ENCODE measurements at regions not wholly inside any gene's neighbourhood (a gene's known extent, or its start where the extent isn't known, plus 50 kb on each side); places are given as distances from the start of the nearest gene placed in this dataset.

DNA sequence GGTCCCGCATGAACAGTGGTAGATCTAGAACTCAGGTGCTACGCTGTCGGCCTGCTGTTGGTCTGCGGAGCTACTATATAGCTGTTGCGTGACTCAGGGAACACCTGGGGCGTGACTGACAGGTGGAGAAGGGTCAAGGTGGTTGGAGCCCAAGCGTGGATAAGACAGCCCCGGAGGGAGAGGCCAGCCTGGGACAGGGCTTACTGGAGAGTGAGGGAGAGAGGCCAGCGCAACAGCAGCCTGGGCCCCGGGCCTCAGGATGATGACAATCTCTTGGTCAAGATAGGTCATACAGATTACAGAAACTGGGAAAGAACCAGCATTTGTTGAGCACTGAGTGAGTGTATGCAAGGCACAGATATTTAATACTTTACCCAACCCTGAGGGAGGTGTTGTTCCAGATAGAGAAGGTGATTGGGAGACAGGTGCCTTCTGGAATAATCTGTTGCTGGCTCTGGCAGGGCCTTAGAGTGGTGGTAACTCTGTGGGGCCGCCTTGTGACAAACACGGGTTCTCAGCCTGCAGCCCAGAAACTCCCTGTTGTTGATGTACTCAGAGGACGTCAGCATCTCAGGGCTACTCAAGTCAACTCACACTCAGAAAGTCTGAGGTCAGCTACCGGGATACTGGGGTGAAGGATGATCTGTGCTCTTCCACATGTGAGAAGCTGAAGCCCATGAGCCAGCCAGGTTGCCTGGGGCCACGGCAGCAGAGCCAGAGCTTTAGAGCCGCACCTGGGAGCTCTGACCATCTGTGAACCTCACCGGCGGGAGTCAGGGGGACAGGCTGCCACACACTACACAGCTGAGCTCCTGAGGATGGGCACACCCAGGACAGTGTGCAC lies 265.4 kb upstream of the HES1 start:
- no peak for DNase-seq (ENCODE audit: low read depth in 4 of 4, low spot score in 2 of 4)

DNA sequence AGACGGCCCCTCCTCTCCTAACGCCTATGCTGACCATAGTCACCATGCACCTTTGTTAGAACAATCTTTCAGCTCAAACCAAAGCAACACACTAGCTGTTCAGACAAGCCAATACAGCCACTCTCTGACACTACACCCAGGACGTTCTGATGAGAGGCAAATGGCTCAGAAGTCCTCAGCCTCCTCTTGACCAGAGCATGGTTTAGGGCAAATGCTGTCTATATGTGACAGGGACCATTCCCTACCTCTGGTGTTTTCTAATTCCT lies 264.8 kb upstream of the HES1 start:
- no peak for DNase-seq (ENCODE audit: low read depth in 4 of 4, low spot score in 2 of 4)

DNA sequence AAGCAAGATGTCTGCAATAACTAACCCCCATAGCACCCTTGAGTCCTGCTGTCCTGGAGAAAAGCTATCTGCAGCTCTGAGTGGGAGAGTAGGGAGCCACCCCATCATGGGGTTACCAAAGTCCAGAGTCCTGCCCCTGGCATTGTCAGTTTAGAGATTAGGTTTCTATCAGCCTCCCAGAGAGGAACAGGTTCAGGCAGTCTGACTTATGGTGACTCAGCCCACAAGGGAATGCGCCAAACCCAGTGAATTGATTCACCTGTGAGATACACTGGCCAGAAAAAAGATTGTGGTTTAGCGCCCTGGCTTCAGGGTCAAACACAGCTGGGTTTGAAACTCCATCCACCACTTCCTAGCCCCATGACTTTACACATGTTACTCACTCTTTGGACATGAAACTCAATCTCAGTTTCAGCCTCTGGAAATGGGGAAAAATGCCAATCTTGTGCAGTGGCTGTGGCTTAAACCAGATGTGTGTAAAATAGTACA lies 263.6 kb upstream of the HES1 start:
- no peak for DNase-seq (ENCODE audit: low read depth in 4 of 4, low spot score in 2 of 4)

DNA sequence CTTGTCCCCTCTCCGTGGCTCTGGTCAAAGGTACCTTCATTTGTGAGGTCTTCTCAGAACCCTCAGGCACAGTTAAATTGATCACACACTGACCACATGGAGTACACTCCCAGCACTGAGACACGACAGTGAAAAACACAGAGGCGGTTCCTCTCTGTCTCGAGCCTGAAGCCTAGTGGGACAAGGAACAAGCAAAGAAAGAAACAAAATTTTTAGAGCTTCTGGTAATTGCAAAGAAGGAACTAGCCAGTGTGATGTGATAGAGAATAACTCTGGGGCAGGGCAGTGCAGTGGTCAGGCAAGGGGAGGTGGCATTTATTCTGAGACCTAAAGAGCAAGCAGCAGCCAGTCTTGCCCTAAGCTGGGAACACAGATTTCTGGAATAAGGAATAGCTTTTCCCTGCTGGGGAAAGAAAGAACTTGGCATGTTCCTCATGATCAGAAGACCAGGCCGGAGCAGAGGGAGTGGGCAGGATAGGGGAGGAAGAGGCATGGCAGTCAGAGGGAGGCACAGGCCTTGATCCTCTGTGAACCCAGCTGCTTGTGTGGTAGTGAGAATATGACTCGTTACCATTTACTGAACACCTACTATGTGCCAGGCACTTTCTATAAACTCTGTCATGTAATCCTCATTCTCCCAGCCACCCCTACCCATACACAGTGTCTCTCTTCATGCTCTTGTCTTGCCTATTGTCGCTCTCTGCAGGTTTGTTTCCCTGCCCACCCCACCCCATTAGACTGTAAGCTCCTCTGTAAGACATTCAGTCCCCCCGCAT lies 262.3 kb upstream of the HES1 start:
- no peak for DNase-seq (ENCODE audit: low read depth in 4 of 4, low spot score in 2 of 4)

DNA sequence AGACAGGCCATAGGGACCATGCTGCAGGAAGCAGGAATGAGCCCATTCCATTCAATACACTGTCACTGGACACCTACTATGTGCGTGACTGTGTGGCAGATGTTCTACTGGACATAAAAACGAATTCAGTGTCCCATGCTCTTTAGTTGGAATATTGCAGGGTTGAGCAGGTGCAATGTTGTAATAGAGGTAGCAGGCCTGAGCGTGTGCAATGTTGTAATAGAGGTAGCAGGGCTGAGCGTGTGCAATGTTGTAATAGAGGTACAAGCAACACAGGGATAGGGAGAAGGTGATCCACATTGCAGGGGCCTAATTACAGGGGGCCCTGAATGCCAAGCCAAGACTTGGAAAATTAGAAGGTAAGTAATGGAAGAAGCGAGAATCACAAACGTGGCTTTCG lies 261.4 kb upstream of the HES1 start:
- no peak for DNase-seq (ENCODE audit: low read depth in 4 of 4, low spot score in 2 of 4)

DNA sequence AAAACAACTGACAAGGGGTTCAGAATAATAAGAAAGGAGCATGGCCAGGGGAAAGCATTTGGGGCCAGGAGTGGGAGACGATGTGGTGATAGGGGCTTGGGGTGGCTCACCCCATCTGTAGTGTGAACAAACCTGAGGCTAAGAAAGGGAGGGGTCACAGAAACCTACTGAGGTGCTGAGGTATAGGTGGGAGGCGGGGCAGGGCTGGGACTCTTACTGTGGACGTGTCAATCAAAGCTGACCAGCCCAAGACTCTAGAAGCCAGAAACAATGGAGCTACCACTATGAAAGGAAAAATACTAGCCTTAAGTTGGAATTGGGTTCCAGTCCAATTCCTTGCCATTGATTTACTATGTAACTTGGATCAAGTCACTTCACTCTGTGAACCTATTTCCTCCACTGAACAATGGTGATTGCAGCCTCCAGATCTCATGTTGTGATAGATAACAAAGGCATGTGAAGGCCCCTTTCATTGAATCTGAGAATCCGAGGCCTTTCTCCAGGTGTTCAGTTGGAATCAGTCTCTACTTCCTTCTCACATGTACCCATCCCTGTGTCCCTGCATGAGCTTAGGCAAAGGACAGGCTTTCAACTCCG lies 260.9 kb upstream of the HES1 start:
- DNase-seq (ENCODE audit: low read depth in 4 of 4, low spot score in 2 of 4): no peak

DNA sequence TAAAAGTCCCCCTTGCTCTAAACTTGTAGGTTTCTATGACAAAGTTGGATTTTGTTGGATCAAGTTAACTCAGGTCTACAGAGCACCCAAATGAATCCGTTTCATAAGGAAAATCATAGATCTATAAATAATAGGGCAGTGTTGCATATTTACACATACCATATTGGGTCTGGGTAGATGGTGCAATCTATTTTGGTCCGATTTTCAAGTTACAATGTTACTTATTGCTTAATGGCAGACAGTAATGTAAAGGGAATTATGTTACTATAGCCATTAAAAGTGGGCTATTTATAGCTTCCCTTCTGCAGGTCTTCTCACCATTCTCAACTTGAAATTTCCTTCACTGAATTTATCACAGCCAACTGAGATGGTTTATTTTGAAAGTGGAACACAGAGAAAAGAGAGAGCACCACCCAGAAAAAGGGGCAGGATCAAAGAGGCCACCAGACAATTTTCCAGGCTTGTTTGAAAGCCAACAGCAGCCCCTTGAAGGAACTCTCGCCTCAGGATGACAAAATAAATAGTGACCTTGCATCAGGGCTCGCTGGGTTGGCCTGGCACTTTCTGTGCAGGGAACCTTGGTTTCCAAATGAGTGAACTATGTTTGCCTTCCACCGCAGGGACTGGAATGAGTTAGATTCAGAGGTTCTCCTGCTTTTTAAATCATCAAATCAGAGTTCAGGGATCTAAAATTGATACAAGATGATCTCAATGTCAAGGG lies 260.2 kb upstream of the HES1 start:
- DNase-seq (ENCODE audit: low read depth in 4 of 4, low spot score in 2 of 4): no peak

DNA sequence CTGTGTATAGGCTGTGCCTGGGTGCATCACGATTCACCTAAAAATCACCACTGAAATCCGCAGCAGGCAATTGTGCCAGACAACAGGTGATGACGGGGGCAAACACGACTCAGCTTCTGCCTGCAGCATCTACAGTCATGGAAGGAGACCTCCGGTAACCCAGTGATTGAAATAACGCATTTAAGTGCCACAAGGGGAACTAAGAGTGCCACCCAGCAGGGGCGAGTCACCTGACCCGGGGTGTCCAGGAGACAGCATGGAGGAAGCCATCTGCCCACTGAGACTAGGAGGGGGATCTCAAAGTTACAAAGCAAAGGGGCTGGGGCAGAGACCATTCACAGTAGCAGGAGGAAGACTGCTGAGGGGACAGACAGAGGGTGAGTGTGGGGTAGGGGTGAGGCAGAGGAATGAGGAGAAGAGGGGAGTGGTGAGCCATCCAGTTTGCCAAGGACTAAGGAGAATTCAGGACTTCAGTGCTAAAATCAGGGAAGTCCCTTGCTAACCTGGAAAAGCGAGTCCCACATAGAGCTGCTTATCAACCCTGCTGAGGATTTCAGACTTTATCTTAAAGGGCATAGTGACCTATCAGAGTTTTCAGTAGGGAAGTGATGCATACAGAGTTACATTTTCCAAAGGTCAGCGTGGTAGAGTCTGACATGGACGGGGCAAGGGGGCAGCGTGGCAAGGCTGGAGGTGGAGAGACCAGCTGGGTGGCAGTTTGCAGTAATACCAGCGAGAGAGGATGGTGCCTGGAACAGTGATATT lies 256.7 kb upstream of the HES1 start:
- no peak for DNase-seq (ENCODE audit: low read depth in 4 of 4, low spot score in 2 of 4)

DNA sequence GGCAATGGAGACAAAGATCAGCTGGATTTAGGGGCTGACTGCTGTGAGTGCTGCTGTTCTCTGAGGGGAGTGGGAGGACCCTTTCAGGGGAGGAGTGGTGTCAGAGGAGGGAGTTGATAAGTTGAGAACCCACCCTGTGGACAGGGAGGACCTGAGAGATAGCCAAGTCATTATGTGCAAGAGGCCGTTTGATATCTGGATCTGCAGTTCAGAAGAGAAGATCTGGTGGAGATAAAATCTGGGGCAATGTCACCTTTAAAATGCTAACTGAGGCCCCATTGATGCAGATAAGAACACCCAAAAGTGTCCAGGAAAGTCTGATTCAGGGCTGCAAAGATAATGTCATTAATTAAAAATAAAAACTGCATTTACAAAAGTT lies 256.1 kb upstream of the HES1 start:
- DNase-seq (ENCODE audit: low read depth in 4 of 4, low spot score in 2 of 4): no peak

DNA sequence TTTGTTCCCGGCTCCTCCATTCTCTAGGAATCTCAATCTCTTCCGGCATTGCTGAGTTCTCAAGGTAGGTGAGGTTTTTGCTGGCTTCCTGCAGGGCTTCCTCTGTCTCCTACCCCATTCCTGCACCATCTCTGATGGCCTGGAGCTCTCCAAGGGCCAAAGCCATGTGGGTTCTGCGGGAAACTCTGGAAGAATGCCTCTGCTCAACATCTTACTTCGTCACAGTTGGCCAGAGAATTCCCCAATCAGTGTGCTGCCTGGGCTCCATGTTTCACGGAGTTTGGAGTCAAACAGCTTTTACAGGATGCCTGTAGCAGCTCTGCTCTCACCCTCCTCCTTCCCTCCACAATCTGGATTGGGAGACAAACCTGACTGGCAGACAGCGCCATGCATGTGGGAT lies 253.9 kb upstream of the HES1 start:
- DNase-seq (ENCODE audit: low read depth in 4 of 4, low spot score in 2 of 4): no peak

DNA sequence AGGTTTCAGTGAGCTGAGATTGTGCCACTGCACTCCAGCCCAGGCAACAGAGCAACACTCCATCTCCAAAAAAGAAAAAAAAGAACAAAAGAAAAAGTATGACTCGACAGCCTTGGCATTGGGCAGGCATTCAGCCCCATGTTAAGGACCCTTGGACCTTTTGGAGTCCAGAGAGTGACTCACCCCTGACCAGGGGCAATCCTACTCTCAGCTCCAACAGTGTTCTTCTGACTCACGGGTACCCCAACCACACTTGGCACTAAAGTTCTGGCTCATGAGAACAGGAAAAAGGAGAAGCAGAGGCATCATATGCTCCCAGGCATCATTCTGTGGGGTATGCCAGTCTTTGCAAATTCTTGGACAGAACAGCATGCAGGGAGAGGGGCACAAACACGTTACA lies 252.4 kb upstream of the HES1 start:
- DNase-seq (ENCODE audit: low read depth in 4 of 4, low spot score in 2 of 4): no peak

DNA sequence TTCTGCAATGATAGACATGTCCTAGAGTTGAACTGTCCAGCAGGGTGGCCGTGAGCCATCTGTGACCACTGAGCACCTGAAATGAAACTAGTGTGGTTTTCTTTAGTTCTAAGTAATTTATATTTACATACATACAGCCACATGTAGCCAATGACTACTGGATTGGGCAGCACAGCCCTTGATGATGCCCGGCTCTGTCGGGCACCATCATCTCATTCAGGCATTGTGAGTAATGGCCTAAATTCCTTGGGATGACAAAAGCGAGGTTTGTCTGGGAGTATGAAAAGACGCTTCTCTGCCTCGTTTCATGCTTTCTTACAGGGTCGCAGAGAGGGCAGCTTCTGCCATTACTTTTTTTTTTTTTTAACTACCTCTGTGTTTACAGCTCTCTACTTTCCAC lies 251.9 kb upstream of the HES1 start:
- no peak for DNase-seq (ENCODE audit: low read depth in 4 of 4, low spot score in 2 of 4)

DNA sequence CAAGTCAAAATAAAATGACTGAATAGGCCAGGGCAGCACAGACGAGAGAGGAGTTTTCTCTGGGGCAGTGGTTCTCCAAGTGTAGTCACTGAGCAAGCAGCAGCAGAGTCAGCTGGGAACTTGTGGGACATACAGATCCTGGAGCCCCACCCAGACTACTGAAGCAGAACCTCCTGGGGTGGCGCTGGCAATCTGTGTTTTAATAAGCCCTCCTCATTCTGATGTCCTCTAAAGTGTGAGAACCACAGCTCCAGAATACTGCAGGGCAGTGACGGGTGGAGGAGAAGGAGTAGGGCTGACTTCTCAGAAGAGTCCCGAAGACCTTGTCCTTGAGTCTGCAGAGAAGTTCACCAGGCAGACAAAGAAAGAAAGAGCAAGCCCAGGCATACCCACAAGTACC lies 251.3 kb upstream of the HES1 start:
- DNase-seq (ENCODE audit: low read depth in 4 of 4, low spot score in 2 of 4): no peak

DNA sequence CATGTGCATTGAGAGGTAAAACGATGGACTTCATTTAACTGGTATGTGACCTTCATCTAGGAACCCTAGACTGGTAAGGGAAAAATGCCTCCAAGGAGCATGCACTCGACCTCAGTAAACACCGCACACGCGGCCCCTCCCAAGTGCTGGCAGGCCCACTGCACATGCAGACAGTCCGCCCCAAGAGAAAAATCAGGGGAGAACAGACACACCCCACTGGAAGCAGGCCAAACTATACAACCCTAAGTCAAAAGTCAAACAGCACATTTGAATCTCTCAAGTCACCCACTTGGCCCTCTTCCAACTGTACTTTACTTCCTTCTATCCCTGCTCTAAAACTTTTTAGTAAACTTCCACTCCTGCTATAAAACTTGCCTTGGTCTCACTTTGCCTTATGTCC lies 250.1 kb upstream of the HES1 start:
- no peak for DNase-seq (ENCODE audit: low read depth in 4 of 4, low spot score in 2 of 4)

DNA sequence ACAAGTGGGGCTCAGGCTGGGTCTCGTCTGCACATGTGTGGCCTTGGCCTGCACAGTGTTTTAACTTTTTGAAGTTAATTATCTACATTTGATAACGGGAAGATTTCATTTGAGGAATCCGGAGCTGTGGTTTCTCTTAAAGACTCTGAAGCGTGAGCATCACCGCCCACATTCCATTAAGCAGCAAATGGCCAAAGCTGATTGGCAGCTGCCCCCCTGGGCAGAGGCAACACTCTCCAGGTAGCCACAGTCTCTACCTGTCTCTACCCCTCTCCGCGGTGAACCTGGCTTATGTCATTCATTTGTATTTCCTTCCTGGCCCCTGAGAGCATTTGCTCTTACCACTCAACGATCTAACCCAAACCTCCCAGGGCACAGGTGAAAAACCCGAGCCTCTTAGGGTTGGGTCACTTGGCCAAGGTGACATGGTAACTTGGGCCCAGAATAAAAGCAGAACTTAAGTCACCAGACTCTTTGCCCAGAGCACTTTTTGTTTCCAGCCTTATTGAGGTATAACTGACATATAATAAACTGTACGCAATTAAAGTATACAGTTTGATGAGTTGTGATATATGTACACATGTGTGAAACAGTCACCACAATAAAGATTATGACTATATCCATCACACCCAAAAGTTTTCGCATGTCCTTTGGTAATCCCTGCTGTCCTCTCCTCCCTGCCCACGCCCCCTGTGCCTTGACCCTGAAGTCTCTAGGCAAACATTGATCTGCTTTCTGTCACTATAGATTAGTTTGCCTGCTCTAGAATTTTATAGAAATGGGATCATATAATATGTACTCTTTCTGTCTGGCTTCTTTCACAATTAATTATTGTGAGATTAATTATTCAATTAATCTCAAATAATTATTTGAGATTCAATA lies 245.7 kb upstream of the HES1 start:
- DNase-seq (ENCODE audit: low read depth in 4 of 4, low spot score in 2 of 4): no peak

DNA sequence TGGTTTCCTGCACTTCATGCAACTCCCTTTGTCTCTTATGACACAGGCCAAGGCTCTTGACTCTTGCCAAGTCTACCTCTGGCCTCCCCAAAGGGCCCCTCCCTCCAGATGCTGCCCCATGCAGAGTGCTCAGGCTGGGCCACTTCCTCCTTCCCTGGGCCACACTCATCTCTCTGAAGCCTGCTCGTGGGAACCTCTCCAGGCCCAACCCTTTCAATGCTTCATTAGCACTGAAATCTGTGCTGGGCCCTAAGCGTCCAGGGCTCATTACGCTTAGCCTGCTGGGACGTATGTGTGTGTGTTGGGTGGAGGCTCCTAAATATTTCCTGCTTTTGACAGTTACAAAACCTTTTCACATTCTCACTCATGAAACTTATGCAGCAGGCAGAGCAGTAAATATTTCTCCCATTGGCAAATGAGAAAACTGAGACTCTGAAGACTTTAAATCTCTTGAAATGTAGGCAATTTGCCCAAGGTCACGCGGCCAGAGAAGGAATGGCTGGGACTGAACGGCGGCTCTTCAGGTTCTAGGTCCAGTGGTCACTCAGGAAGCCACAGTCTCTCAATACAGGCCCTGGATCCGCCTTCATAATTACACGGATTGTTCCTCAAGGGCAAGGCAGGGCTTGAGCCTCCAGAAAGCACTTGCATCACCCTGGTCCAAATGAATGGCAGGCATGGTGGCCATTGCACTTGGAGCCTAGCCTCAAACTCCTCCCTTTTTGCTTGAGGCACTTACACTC lies 241.7 kb upstream of the HES1 start:
- no peak for DNase-seq (ENCODE audit: low read depth in 4 of 4, low spot score in 2 of 4)

DNA sequence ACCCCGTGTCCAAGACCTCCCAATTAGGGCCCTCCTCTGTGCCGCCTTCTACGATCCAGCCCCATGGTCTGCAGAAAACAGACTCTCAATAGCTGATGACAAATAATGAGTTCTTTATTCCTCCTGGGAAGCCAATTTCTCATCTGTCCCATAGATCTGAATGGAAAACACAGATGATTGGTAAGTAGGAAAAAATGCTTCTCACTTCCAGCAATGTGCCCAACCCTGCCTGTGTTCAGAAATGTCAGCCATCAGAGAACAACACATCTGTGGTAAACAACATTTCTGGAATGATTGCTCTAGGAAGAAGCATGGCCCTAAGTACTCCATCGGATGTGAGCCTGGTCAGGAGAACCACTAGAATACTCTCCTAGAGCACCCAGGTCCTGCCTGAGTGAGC lies 240.5 kb upstream of the HES1 start:
- no peak for DNase-seq (ENCODE audit: low read depth in 4 of 4, low spot score in 2 of 4)

DNA sequence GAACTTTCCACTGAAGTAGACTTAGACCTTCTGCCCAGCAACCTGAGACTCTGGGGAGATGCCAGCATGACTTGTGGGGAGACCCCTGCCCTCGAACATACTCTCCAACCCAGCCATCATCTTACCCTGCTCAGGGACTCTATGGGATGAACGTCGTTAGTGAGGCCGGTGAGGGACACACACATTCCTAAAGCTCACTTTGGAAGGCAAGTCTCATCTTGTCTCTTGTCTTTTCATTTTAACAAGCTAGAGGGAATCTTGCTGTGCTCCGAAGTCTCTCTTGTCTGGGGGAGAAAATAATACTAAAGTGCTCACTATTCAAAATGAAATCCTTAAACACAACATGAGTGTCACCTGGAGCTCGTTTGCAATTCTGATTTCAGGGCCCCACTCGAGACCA lies 239.5 kb upstream of the HES1 start:
- no peak for DNase-seq (ENCODE audit: low read depth in 4 of 4, low spot score in 2 of 4)

DNA sequence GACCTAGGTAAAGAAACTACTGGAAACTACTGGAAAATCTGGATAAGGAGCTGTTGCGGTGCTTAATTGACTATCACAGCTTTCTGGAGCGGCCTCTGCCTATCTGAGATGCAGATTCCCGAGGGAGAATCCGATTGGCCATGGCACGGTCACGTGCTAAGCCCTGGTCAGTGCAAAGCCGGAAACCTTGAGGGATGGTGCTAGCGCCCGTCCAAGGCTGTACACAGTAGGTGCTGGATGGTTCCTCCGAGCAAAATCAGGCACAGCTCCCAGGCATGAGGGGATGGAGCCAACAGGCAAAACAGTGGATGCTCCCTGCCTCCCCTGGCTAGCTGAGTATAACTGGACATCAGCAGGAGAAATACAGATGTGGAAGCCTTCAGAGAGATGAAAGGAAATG lies 238.7 kb upstream of the HES1 start:
- no peak for DNase-seq (ENCODE audit: low read depth in 4 of 4, low spot score in 2 of 4)

Measured in left renal cortex interstitium (tissue), 4 donors.